ENCODE measurements at regions not wholly inside any gene's neighbourhood (a gene's known extent, or its start where the extent isn't known, plus 50 kb on each side); places are given as distances from the start of the nearest gene placed in this dataset.

- TF ChIP-seq CTCF (IDR thresholded peaks at IDR 0.05; ENCODE audit: low read depth, low read length) (no peak), EZH2phosphoT487 (IDR thresholded peaks at IDR 0.05; ENCODE audit: low read depth) (no peak)
Observed at GRCh38 chr3:106242781-106243180, 374.0 kb upstream of the CBLB start.
